Ammon's horn (tissue), 1 donor: ENCODE measurements at regions not wholly inside any gene's neighbourhood (a gene's known extent, or its start where the extent isn't known, plus 50 kb on each side); places are given as distances from the start of the nearest gene placed in this dataset.

Experiments
- DNase-seq: peaks from one replicate; pipeline ENCODE4 v3.0.0-alpha.2; 2016; ENCODE audit warnings: low spot score

- no peak for DNase-seq
Observed at GRCh38 chr7:32177232-32177631, 107.0 kb upstream of the PDE1C start.

- no peak for DNase-seq
Observed at GRCh38 chr7:32175099-32175498, 104.9 kb upstream of the PDE1C start.

- DNase-seq = no peak
Observed at GRCh38 chr7:32171248-32171647, 101.0 kb upstream of the PDE1C start.

GRCh38 chr7:32170838-32171237 lies 100.6 kb upstream of the PDE1C start:
- no peak for DNase-seq

GRCh38 chr7:32169228-32169627 lies 99.0 kb upstream of the PDE1C start:
- DNase-seq = no peak

GRCh38 chr7:32167815-32168214 lies 97.6 kb upstream of the PDE1C start:
- DNase-seq = no peak

- no peak for DNase-seq
Observed at GRCh38 chr7:32167256-32167655, 97.0 kb upstream of the PDE1C start.

GRCh38 chr7:32164341-32164996 lies 94.3 kb upstream of the PDE1C start:
- DNase-seq = peak; percentile 65

- DNase-seq = no peak
Observed at GRCh38 chr7:32163896-32164295, 93.7 kb upstream of the PDE1C start.

- no peak for DNase-seq
Observed at GRCh38 chr7:32163141-32163806, 93.1 kb upstream of the PDE1C start.

- no peak for DNase-seq
Observed at GRCh38 chr7:32161708-32162107, 91.5 kb upstream of the PDE1C start.

- DNase-seq = no peak
Observed at GRCh38 chr7:32158751-32159745, 88.8 kb upstream of the PDE1C start.

- no peak for DNase-seq
Observed at GRCh38 chr7:32158076-32158475, 87.9 kb upstream of the PDE1C start.

- peak; percentile 24 for DNase-seq
Observed at GRCh38 chr7:32155712-32156111, 85.5 kb upstream of the PDE1C start.

- DNase-seq = peak; percentile 31
Observed at GRCh38 chr7:32154797-32155196, 84.6 kb upstream of the PDE1C start.

GRCh38 chr7:32153006-32153405 lies 82.8 kb upstream of the PDE1C start:
- no peak for DNase-seq

- DNase-seq = no peak
Observed at GRCh38 chr7:32152576-32152975, 82.4 kb upstream of the PDE1C start.

- DNase-seq = no peak
Observed at GRCh38 chr7:32150589-32150988, 80.4 kb upstream of the PDE1C start.

- DNase-seq = no peak
Observed at GRCh38 chr7:32150039-32150438, 79.8 kb upstream of the PDE1C start.

GRCh38 chr7:32147546-32148268 lies 77.5 kb upstream of the PDE1C start:
- DNase-seq = no peak

GRCh38 chr7:32145911-32146310 lies 75.7 kb upstream of the PDE1C start:
- no peak for DNase-seq

- DNase-seq = no peak
Observed at GRCh38 chr7:32144676-32145075, 74.5 kb upstream of the PDE1C start.
